Middle frontal gyrus (tissue), 1 donor: ENCODE measurements at regions not wholly inside any gene's neighbourhood (a gene's known extent, or its start where the extent isn't known, plus 50 kb on each side); places are given as distances from the start of the nearest gene placed in this dataset.

ENCODE experiments used
- DNase-seq: peaks from one replicate; pipeline ENCODE4 v3.0.0-alpha.2; 2015; ENCODE audit warnings: low spot score; ENCODE audit errors: extremely low spot score

DNA sequence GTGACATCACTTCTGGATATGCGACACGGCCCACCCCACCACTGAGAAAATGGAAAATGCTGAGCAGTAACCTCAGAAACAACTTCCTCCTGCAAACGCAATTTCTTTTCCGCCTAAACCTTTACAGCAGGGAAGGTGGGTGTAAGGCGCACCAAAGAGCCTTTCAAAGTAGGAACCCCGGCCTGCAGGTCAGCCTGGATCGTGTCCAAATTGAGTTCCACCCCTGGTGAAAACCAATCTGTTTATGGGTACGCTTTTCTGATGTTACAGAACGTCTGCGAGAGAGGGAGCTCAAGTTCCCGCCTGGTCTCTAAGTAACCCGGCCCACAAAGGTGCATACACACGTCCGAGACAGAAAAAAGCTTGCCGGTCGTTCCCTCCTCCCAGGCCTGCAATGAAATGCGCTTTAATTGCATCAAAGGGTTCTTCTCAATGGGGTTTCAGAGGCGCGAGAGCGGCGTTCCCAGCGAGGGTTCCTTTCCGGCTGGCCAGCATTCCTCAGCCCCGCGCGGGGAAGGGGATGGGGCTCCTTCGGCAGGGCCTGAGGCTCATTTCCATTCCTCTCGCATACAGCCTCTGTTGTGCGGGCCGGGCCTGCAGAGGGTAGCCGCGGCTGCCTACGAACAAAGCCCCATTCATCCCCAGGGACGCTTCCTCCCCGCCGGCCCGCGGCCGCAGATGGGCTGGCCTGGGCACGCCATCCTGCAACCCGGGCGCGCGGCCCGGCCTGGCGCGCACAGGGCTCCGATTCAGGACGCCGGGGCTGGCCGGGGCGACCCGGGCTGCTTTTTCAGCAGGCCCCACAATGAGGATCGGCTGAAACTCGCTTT, 138.1 kb downstream of the TMCO5A start:
- DNase-seq: peak; percentile 86

DNA sequence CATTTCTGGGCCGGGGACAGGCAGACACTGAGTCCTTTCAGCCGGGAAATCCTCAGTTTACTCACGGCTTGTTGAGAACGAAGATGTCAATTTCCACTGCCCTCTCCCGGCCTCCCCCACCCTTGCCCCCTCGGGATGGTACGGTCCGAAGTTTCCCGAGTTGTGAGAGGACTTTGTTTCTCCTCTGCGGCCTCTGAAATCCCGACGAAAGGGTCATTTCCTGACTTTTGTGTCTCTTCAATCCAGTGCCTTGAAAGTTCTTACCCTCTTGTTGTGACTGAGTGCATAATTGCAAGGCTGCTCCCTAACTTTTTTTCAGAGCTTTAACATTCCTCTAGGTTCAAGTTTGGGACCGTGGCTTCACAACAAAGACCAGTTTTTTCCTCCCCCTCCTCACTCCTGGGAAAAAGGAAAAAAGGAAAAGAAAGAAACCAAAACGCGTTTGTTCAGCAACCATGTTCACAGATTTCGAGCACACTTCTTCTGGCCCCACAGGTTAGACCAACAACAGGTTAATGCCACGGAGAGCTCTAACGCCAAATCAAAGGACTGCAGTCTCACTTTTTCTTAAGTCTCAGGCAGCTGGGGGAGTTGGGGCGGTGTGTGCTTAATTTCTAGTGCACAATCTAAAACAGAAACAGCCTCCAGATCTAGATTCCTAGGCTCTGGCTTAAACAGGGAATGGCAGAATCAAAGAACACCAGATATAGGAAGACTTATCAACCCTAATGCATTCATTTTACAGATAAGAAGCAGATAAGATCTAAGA, 138.9 kb downstream of the TMCO5A start:
- no peak for DNase-seq

DNA sequence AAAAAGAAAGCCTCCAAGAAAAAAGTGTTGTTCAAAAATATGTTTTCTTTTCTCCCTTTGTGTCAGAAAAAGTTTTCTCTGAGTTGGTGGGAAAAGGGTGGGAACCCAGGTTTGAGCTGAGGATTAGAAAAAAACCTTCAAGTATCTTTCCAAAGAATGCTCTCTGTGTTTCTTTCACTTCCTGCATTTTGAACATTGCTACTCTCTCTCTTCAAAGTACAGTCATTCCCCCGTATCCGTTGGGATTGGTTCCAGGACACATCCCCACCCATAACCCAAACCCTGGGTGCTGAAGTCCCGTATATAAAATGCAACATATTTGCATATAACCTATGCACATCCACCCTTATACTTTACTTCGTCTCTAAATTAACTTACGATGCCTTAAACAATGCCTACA, 139.6 kb downstream of the TMCO5A start:
- DNase-seq: no peak

DNA sequence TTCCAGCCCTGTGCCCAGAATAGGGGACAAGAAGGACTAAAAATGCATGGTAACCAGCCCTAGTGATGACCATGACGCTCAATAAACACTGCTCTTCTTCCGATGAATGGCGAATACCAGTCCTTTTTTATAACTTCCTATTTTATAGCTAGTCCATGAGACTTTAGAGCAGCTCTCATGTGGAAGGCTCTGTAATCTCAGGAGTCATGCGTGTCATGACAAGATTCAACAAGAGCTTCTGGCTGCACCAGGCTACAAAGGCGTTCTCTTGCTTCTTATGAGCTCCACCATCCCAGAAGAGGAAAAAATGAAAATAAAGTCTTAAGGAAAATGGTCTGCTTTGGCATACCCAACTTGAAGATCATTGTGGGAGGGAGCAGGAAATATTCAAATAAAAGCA, 141.0 kb downstream of the TMCO5A start:
- DNase-seq: no peak

DNA sequence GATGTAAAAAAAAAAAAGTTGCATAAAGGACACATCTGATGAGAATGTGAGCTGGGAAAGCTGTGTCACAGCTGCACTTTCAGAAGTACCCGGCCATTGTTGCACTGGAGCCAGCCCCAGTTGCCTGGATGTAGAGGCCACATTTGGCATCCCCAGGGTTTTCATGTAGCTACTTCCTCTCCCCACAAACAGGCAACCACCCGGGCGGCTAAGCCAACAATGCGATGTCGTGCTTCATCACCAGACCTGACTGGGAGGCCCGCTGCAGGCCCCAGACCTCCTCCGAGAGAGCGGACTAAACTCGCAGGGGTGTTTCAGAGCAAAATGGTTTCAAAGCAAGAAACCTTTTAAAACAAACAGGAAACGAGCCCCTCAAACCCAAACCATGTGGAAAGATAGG, 142.3 kb downstream of the TMCO5A start:
- DNase-seq: no peak

DNA sequence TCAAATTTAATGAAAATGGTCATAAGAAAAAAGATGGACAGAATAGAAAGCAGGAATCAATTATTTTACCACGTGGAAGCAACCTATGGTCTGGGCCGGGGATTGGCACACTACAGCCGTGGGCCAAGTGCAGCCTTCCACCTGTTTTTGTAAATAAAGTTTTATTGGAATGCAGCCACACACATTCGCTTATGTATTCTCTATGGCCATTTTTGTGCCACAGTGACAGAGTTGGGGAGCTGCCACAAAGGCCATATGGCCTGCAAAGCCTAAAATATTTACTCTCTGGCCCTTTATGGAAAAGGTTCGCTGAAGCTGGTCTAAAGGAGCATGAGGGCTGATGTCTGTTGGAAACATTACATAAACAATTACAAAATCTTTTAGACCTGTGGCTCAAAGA, 144.8 kb downstream of the TMCO5A start:
- no peak for DNase-seq

DNA sequence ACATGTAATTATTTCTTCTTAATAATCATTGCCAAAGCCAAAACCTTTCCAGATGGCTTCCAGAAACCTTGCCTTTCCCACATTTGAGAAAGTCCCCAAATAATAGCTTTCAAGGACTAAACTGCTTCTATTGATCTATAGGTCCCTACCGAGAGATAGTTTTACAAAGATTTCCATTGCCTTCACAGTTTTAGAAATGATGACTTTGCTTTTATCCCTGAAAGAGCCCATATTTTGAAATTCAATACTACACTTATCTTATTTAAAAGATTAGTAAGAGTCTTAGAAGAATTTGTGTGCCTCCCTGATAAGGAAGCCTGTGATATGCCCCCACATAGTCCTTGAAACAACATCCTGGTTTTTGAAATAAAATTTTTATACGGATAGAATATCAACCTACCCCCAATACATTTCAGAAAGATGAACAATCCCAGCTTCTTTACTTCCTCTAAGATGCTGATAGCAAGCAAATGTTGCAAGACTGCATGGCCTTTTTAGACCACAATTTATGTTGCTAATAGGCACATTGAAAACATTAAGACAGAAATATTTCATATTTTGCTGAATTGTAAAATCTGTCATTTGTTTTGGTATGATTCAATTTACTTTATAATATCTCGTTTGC, 146.3 kb downstream of the TMCO5A start:
- DNase-seq: no peak

DNA sequence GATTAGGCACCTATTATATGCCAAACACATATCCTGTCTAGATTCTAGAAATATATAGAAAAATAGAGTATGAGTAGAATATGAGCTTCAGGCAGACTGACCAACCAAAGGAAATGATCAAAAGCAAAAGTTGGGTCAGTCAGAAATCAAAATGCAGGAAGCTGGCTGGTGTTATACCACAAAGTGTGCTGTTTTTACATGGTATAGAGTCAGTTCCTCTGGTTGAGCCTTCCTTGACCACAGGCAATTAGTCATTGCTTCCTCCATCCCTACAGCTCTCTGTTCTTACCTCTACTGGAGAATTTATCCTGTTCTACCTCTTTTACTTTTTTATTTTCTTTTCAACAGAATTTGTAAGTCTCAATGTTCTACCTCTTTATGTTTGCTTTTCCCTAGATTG, 149.8 kb downstream of the TMCO5A start:
- no peak for DNase-seq

DNA sequence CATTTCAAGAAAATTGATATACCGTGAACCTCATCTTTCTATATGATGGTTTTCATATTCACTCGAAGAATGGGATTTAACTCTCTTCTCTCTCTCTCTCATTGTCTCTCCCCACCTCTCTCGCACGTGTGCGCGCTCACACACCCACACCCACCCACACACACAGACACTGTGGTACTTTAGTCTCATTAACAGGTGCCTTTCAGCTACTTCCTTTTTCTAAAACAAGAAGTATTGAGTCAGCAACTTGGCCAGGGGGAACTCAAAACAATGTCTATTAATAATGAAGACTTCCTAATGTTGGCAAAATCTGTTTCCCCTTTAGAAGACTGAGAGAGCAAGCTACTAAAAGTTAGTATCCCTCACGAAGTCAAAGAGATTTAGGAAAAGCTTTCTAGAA, 150.7 kb downstream of the TMCO5A start:
- DNase-seq: no peak

DNA sequence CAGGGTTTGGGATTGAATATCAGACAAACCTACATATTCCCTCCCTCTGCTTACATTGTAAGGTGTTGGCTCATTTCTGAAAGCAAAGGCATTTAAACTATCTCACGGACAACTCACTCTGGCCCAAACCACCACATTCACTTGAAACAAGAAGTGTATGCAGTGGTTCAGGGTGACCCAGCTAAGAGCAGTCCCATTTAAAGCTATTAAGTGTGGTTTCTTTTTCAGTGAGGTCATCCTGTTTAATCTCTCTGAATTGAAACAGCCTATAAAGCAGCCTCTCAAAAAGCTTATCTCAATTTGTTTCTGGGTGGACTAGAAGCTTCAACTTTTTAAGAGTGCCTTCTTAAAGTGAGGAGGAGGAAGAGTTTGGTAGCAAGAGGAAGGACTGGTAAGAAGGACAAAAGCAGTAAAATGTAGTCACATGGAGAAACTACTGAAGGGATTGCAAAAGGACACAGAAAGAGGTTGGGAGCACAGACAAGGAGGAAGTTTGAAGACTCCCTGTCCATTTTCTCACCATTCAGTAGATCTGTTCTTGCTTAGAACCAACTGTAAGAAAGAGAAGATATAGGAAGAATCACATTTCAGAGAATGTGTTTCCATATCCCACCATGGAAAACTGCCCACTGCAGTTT, 151.6 kb downstream of the TMCO5A start:
- DNase-seq: no peak

DNA sequence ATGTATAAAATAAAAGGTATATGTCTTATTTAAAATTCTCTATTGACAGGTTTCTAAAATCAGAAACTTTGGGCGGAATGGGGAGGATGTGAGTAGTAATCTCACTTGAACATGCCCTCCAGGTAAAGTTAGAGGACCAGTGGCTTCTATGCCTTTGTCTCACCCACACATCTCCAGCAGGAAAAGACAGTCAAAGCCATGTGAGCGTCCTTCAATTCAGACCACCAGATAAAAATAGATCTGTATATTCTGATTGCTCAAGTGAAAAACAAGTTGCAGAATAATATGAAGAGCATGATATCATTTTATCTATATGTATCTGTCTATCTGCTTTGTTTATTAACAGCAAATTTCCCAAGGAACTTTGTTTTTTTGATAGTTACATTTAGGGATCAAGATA, 152.2 kb downstream of the TMCO5A start:
- no peak for DNase-seq

DNA sequence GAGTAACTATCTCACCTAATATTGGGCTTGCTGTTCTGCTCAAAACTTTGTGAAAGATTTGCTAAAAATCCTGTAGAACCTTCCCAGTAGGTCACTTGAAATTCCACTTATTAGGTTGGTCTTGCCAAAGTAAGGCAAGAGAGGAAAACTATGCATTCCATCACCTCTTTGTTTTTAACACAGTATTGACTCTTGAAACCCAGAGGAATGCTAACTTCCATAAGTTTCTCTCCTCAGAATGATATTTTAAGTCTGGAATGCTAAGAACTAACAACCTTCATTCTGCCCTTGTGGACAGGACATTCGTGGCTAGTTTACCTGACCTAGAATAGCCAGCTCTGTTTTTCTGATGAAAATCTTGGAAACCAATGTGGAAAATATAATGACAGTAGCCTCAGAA, 154.5 kb downstream of the TMCO5A start:
- DNase-seq: no peak

DNA sequence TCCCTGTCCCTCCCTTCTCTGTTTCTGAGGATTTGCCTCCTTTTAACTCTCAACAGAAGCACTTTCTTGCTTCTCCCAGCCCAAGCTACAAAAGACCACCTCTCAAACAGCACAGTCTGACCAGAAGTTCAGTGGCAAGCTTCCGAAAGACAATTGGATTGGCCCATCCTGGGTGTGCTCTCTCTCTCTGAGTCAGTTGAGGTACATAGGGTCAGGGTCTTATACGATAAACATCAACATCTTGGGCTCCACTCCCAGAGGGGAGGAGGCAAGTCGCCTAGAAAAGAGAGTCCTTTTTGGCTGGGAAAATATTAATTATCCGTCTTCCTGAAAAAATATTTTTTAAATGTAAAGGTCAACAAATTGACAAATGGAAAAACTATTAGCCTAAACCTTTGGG, 155.8 kb downstream of the TMCO5A start:
- DNase-seq: no peak

DNA sequence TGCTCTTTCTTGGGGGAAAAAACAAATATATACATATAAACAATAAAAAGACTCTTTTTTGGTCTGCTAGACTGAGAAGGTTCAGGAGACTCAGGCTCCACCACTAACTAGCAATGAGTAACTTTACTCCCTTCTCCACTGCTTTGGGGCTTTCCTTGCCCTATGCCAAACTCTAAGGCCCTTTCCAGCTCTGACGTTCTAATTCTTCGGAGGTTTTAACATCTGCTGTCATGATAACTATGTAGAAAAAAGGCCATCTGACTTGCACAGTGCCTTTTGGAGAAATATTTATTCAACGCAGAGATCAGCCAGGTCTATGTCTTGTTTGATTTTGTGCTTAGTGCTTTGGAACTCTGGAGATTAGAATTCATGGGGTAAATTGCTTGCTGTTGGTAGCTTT, 156.2 kb downstream of the TMCO5A start:
- no peak for DNase-seq

DNA sequence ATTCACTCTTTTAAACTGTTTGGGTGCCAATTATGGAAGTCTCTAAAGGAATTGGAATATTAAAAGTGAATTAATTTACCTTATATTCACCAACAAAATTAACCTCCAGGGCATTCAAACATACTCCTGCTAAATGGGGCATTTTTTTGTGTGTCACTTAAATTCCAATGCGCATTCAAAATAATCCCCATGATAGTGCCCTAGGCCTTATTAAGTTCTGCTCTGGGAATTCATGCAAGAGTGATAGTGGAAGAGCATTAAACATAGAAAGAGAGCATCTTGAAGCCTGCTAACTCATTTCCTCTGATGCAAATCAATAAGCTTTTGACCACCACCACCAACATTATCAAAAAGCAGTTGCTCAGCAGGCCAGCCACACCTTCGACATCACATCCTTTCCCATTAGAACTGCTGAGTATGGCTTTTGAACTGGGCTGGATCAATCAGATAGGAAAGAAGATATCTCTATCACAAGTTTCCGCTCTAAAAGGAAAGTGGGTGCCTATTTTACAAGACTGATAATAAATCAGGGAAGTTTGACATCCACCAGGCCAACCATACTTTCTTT, 156.7 kb downstream of the TMCO5A start:
- no peak for DNase-seq

DNA sequence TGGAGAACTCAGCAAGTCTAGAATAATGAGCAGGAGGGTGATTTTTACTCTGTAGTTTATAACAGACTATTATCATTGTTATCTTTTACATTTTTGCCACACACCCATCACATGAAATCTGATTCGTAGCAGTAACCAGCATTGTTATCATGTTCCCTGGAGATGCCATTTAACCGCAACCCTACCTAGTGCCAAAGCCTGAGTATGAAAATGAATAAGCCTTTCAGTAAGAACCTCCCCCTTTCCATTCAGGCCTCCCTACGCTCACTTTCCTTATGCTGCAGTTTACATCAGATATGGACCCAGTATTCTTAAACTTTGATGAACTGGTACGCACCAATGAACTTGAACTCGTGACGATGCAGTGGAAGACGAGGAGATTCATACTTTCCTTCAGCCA, 158.7 kb upstream of the SPRED1 start:
- no peak for DNase-seq

DNA sequence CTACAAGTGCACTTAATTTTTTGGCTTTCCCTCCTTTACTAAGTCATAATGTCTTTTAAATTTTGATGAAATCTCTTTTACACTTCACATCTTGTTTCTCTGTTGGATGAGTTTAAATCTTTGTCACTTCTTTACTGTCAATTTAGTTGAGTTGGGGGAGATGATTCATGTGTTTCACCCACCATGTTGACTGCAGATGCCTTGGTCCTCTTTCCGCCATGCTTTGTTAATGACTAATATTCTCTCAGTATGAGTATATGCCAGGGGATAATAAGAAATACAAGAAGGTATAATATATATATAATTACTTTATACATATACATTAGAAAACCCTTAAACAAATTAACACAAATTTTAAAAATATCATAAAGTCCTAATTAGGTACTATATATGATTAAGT, 149.7 kb upstream of the SPRED1 start:
- DNase-seq: no peak

DNA sequence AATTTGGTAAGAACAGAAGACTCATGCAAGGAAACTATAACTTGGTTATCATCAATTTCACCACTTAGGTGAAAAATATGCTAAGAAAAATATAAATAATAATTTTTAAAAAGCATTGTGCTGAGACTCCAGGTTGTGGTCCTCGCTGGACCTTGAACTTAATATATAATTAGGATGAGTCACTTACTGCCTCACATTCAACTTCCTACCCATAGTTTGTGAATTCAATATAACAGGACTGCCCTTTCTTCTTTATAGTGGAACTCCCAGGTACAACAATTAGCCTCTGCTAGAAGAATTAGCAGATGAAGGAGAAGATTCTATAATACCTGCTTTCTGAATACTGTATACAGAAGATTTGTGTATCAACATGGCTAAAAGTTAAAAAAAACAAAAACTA, 149.1 kb upstream of the SPRED1 start:
- no peak for DNase-seq

DNA sequence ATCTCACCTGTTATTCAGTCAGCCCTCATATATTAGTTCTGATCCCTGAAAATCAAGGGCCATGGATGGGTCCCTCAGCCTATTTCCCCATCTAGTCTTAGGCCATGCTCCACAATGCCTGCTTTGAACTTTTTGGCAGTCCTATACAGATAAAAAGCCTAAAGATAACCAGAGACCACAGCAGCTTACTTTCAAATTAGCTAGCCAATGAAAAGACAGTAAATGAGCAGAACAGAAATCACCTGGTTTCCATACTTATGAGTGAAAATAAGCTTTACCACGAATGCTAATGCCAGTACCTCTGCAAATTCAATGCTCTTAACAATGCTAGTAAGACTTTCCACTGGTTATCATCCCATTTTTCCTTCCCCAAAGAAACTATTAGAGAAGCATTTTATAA, 141.6 kb upstream of the SPRED1 start:
- DNase-seq: no peak

DNA sequence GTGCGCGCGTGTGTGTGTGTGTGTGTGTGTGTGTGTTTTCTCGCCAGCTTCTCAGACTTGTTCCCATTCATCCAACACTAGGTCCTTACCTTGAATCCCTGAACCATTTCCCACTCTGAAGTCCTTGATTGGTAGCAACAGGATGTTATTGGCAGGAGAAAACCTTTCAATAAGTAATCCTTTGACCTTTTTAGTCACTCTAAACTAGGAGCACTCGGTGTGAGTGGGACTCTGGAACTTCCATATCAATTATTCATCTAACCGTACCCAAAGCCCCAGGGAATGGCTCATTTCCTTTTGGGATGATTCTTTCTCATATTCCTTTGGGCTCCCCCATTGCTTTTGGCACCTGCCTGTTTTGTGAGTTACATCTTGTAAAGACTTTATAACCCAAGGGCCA, 140.2 kb upstream of the SPRED1 start:
- no peak for DNase-seq

DNA sequence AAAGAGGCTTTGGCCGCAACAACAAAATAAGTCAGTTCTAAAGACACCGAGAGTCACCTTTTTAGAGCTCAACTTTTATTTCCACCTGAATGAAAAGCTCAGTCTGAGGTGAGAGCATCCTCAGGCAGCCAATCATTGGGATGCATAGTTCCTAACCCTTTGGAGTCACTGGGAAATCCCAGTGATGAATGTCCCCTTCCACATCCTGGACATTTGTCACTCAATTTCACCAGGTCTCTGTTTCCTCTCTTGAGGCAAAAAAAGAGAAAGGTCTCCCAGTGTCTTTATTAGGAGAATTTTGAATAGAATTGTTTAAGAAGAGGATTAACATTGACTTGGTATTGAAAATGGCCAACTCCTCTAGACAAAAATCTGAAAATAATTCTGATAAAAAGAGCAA, 137.5 kb upstream of the SPRED1 start:
- DNase-seq: no peak

DNA sequence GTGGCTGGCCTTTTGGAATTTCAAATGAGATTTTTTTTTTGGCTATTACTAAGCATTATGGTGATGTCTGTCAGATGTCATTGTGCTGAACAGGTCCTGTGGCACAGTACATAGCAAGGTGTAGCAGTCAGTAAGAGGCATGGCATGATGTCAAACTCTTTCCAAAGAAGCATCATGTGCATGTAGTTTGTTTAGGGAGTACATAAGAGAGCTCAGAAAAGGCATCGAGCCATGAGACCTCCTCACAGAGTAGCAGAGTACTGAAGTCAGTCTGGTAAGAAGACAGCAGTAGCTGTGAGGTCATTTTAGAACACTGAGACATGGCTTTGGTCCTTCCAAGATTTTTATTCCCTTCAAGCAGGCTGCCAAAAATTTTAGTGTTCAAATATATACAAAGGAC, 134.9 kb upstream of the SPRED1 start:
- DNase-seq: no peak
